HG03159 (cell line): ENCODE measurements at regions not wholly inside any gene's neighbourhood (a gene's known extent, or its start where the extent isn't known, plus 50 kb on each side); places are given as distances from the start of the nearest gene placed in this dataset.

Source experiments
- ATAC-seq: cut with Tn5 transposase; IDR thresholded peaks from one replicate; pipeline ENCODE4 v1.9.1; 2021; ENCODE audit warnings: mild to moderate bottlenecking, moderate library complexity; ENCODE audit not compliant: unreplicated experiment

GRCh38 chr22:48679656-48680555, 1147.8 kb downstream of the BRD1 start:
- ATAC-seq = no peak

GRCh38 chr22:48678171-48679135, 1149.2 kb downstream of the BRD1 start:
- no peak for ATAC-seq

- ATAC-seq = no peak
Measured at GRCh38 chr22:48677621-48678020, 1150.1 kb downstream of the BRD1 start.

GRCh38 chr22:48677168-48677520, 1150.5 kb downstream of the BRD1 start:
- ATAC-seq = no peak

- ATAC-seq = no peak
Measured at GRCh38 chr22:48676266-48677167, 1151.2 kb downstream of the BRD1 start.

- ATAC-seq = no peak
Measured at GRCh38 chr22:48675830-48676145, 1151.9 kb downstream of the BRD1 start.

- no peak for ATAC-seq
Measured at GRCh38 chr22:48675141-48675829, 1152.4 kb downstream of the BRD1 start.

- no peak for ATAC-seq
Measured at GRCh38 chr22:48673806-48674500, 1153.7 kb downstream of the BRD1 start.

GRCh38 chr22:48672387-48672786, 1155.3 kb downstream of the BRD1 start:
- no peak for ATAC-seq

GRCh38 chr22:48670731-48671130, 1156.9 kb downstream of the BRD1 start:
- no peak for ATAC-seq

- ATAC-seq = no peak
Measured at GRCh38 chr22:48669986-48670716, 1157.5 kb downstream of the BRD1 start.

GRCh38 chr22:48669226-48669625, 1158.4 kb downstream of the BRD1 start:
- no peak for ATAC-seq

GRCh38 chr22:48667289-48667688, 1160.4 kb downstream of the BRD1 start:
- ATAC-seq = no peak

- no peak for ATAC-seq
Measured at GRCh38 chr22:48666620-48667019, 1161.1 kb downstream of the BRD1 start.

GRCh38 chr22:48665311-48665995, 1162.2 kb downstream of the BRD1 start:
- ATAC-seq = no peak

GRCh38 chr22:48664586-48664985, 1163.1 kb downstream of the BRD1 start:
- no peak for ATAC-seq

- ATAC-seq = no peak
Measured at GRCh38 chr22:48663297-48663696, 1164.4 kb downstream of the BRD1 start.

GRCh38 chr22:48662476-48663135, 1165.1 kb downstream of the BRD1 start:
- no peak for ATAC-seq
